ENCODE measurements at regions not wholly inside any gene's neighbourhood (a gene's known extent, or its start where the extent isn't known, plus 50 kb on each side); places are given as distances from the start of the nearest gene placed in this dataset.
A peak's percentile ranks its signal among the peaks of the same experiment; 100 is the strongest.

DNA sequence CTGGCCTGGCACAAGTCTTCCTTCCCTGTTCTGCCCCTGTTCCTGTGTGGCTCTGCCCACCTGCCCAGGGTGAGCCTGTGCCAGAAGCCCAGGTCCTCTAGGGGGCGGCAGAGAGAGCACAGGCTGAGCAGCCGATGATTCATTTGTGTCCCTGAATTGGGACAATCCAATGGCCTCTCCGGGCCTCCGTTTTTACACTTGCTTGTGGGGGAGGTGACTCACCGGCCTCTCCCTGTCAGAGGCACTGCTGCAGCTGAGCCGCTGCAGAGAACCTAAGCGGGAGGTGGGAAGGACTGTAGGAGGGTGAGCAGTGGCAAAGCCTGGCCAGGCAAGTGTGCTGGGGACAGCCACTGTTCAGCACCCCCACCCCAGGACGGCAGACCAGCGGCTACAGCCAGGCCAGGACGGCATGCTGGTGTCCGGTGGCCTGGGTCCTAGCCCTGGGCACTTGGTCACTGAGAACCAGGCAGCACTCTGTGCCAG, 65.2 kb upstream of the LMO1 start:
- TF ChIP-seq, protein P1, sequence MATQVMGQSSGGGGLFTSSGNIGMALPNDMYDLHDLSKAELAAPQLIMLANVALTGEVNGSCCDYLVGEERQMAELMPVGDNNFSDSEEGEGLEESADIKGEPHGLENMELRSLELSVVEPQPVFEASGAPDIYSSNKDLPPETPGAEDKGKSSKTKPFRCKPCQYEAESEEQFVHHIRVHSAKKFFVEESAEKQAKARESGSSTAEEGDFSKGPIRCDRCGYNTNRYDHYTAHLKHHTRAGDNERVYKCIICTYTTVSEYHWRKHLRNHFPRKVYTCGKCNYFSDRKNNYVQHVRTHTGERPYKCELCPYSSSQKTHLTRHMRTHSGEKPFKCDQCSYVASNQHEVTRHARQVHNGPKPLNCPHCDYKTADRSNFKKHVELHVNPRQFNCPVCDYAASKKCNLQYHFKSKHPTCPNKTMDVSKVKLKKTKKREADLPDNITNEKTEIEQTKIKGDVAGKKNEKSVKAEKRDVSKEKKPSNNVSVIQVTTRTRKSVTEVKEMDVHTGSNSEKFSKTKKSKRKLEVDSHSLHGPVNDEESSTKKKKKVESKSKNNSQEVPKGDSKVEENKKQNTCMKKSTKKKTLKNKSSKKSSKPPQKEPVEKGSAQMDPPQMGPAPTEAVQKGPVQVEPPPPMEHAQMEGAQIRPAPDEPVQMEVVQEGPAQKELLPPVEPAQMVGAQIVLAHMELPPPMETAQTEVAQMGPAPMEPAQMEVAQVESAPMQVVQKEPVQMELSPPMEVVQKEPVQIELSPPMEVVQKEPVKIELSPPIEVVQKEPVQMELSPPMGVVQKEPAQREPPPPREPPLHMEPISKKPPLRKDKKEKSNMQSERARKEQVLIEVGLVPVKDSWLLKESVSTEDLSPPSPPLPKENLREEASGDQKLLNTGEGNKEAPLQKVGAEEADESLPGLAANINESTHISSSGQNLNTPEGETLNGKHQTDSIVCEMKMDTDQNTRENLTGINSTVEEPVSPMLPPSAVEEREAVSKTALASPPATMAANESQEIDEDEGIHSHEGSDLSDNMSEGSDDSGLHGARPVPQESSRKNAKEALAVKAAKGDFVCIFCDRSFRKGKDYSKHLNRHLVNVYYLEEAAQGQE (IDR thresholded peaks at IDR 0.05; ENCODE audit: insufficient read depth in 1 of 2, low read depth in 2 of 2, low read length in 2 of 2): peak in 1 of 2 experiments; percentile 46; a peak in 1 of 4 replicates
- no peak for TF ChIP-seq SIN3A (IDR thresholded peaks at IDR 0.05; ENCODE audit: borderline replicate concordance, insufficient read depth, low read length)
